GM19239 (cell line): ENCODE measurements at regions not wholly inside any gene's neighbourhood (a gene's known extent, or its start where the extent isn't known, plus 50 kb on each side); places are given as distances from the start of the nearest gene placed in this dataset.

ENCODE experiments used
- DNase-seq: peaks from one replicate; pipeline ENCODE4 v3.0.0; 2011; ENCODE audit warnings: low spot score; ENCODE audit not compliant: insufficient read length
- FAIRE-seq: peaks from 2 replicates; lab custom pipeline; 2011; peaks lifted over from hg19 to GRCh38; lab: Jason Lieb, UNC

DNA sequence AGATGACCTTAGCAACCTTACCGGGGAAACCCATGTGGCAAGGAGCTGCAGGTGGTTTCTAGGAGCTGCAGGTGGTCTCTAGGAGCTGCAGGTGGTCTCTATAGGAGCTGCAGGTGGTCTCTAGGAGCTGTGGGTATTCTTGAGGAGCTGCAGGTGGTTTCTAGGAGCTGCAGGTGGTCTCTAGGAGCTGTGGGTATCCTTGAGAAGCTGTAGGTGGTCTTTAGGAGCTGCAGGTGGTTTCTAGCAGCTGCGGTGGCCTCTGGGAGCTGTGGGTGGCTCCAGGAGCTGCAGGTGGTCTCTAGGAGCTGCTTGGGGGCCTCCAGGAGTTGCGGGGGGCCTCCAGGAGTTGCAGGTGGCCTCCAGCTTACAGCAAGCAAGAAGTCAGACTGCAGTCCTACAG is 997.5 kb downstream of the TBC1D22A start:
- DNase-seq (no peak), FAIRE-seq (no peak)

DNA sequence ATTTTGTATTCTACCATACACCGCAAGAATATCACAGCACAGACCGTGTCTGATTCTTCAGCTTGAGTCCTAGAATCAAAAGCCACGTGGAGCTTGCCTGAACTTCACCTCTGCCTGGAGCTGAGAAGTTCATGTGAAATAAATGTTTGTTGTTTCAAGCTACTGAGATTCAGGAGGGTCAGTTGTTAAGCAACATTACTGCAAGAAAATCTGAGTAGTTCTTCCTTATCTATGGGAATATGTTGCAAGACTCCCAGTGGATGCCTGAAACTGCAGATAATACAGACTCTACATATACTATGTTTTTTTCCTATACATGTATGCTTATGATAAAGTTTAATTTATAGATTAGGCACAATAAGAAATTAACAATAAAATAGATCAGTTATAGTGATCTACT is 995.3 kb downstream of the TBC1D22A start:
- FAIRE-seq (no peak), DNase-seq (no peak)

DNA sequence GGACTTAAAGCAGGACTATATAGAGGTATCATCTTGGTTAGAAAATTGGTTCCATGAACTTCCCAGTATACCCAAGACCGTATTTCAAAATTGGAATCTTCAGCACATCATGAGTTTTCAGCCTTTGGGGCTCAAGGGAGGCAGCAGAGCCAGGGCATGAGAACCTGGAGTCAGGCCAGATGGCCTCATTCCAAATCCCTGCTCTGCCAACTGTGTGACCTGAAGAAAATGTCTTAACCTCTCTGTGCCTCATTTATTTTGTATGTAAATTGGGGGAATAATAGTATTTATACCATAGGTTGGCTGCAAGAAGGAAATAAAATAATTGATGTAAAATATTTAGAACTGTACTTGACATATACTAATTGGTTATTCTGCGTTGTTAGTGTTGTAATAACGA is 987.6 kb downstream of the TBC1D22A start:
- DNase-seq (no peak), FAIRE-seq (no peak)

DNA sequence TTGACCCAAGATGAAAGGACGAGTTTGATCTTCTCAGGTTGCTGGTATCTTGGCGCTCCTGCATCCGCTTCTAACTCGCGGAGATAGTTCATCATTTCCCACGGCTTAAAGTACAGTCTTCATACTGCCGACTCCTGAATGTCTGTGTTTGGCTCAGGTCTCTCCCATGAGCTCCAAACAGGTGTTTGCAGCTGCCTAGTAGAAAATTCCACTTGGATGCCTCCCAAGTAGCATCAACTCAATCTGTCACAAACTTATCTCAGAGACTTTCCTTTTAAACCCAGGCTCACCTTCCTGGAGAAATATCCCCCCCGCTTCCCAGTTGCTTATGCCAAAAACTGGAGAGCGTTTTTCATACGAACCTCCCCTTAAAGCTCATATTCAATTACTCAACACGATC is 986.5 kb downstream of the TBC1D22A start:
- DNase-seq (no peak), FAIRE-seq (no peak)

DNA sequence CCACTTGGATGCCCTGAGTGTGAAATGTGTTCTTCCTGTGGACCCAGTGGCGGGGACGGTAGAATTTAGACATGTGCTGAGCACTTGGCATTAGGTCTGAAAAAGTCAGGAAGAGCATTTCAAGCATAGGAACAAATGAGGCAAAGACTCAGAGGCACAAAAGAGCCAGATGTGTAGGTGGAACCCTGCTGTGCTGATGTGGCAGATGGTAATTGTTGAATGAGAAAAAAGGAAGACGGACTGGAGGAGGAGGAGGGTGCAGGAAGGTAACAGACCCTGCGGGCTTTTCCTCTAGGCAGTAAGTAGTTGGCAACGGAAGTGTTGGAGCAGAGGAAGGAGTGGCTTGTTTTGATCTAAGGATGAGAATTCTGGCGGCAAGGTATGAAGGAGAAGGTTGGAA is 985.8 kb downstream of the TBC1D22A start:
- DNase-seq (no peak), FAIRE-seq (no peak)

DNA sequence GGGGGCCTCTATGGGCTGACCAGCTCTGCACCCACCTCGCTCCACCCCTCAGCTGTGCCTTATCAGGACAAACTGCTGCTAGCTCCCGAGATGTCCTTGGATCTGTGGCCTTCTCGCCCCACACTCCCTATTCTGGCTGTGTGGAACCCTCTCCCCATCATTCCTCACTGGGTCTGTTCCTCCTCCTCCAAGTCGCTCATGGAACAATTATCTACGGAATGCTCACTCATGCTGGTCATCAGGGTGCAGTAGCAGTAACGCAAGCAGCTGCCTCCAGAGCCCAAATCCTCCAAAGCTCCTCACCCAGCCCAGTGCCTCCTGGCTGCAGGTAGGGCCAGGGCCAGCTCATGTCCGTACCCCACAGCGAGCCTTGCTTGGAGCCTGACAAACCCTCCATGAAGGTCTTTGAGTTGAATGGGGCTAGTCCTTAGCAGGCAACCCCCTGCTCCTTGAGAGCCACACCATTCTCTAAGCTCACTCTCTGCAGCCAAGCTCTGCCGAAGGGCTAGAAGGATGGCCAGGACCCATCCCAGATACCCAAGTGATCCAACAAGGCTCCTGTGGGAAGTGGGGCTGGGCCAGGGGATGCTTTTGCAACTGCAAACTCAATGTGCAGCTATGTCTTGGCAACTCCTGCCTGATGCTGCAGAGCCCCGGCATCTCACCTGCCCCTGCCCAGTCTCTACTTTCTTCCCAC is 977.8 kb downstream of the TBC1D22A start:
- FAIRE-seq (no peak), DNase-seq (no peak)

DNA sequence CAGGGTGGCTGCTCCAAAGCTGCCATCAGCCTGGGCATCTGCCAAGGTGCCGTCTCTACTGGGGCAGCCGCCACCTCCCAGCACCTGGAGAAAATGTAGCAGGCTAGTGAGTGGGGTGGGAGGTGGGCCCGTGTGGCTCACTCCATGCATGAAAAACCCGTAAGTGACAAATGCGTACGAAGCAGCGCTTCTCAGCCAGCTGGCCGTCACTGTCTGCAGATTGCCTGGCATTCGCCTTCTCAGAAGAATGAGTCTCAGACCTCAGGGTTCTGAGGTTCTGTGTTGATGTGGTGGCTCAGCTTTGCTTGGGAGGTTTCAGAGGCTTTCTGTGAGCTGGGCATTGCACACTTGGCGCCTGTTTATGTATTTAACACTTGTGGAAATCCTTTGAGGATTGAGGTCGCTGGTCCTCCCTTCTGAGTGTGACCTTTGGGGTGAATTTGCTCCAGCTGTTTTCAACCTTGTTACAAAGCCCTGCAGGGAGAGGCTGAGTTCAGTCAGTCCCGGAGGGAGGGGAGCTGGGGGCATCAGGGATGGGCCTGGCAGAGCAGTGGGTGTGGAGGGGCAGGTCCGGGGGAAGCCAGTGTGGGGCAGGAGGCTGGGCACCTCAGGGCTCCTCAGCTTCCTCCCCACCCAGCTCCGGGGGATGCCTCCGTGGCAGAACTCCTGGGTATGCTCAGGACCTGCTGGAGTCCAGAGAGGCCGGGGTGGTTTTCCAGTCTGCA is 977.0 kb downstream of the TBC1D22A start:
- FAIRE-seq (no peak), DNase-seq (no peak)

DNA sequence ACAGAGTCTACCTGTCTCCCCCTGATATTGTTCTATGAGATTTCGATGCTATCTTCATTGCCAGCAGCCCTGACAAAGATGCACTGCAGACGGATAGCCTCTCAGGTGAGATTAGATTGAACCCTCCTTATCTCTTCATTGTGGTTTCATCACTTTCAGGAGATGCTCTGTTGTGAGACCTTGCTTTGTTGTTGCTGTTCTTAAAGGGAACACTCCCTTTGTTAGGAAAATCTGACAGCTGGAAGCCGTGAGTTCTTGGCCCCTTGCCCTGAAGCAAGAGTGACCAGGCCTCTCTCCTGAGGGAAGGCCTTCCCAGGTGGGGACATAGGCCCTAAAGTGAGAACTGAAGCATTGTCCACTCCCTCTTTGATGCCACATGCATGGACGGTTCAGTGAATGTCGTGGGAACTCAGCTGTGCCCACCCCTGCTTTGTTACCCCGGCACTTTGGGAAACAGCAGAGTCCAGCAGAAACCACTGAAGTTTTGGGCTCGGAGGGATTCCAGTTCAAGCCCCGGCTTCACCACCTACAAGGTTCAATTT is 976.1 kb downstream of the TBC1D22A start:
- no peak for DNase-seq
- no peak for FAIRE-seq

DNA sequence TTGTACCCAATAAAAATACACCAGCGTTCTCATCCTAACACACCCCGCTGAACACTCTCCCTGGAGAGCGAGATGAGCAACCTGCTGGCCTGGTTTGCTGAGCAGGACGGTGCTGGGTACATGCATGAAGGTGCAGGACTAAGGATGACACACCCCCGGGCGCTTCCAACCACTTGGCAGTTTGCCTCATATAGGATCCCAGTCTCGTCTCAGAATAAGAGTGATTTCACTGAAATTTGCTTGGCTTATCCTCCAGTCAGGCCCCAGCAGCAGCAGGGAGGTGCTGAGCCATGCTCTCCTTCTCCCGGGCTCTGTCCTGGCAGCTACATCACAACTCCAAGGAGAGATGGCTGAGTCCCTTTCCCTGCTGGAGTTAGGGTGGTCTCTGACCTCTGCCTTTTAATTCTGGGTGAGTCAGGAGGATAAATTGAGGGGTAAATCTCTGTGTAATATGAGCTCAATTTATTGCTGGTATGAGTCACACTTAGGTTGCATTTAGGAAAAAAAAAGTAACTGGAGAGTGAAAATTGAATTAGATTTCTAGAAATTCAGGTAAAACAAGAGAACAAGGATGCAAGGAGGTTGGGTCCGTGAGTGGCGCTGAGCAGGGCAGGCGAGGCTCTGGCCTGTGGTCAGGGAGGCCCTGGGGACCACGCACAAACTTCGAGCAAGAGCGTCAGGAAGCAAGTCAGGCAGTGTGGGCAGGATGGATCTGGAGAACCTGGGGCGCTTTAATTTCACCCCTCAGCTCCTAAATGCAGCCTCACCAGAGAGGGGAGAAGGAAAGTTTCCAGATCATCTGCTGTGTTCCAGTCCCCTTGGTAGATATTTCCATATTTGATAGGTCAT is 974.0 kb downstream of the TBC1D22A start:
- FAIRE-seq (no peak), DNase-seq (no peak)

DNA sequence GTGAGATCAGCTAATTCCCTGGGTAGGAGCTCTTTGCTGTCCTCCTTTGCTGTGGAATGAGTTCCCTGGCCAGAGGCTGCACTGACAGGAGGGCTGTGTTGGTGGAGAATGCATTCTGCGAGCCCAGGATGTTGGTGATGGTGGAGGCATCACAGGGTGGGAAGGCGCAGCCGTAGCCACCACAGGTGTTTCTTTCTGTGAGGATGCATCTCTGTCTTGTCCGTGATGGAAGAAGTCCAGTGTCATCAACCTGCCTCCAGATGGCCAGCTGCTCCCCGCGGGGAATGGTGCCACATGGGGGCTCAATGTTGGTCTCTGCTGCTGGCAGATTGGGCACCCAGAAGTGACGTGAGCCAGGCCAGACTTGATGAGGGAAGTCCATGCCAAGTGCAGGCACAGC is 972.1 kb downstream of the TBC1D22A start:
- no peak for FAIRE-seq
- DNase-seq, result no peak

DNA sequence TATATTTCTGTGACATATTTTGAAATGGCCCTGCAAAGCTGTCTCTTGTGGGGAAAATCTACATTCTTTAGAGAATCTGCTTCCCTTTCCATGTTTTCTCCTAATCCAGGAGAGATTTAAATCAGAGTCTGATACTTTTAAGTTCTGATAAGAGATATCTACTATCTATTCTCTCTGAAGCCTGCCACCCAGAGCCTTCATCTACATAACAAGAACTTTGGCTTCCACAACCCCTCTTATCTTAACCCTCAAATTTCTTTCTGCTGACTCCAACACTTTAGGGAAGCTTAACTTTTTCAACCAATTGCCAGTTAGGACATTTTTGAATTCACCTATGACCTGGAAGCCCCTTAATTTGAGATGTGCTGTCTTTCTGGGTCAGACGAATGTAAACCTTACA is 965.2 kb downstream of the TBC1D22A start:
- DNase-seq (no peak), FAIRE-seq (no peak)

DNA sequence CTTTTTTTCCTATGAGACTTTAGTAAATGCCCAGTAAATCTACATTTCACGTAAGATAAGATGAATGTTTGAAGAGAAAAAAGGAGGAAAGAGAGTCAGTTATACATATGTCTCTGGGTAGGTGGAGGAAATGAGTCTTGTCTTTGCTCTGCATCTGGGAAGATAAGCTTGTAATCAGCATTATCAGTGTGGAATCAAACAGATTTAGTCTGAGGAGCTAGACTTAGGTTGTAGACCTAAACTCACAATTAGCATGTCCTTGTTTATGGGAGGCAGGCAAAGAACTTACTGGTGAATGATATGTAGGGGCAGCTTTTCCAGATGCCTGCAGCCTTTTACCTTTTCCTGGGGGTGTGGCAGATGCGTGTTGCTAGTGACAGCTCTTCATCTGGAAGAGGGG is 962.3 kb downstream of the TBC1D22A start:
- DNase-seq (no peak), FAIRE-seq (no peak)

DNA sequence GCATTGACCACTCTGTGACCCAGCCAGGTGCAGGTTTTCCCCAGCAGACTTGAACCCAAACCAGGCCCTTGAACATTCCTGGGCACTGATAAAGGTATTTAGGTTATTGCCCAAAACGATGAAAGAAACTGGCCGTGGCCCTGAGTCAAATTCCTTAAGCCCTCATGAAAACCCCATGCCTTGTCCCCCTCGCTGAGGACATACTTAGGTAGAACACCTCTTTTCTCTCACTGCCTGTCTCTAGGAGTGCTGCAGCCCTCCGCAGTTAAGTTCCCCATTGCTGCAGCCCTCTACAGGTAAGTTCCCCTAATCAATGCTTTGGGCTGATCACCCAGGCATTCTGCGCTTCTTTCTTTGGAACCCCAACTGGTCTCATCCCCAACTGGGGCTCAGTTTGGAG is 961.6 kb downstream of the TBC1D22A start:
- FAIRE-seq (no peak), DNase-seq (no peak)

DNA sequence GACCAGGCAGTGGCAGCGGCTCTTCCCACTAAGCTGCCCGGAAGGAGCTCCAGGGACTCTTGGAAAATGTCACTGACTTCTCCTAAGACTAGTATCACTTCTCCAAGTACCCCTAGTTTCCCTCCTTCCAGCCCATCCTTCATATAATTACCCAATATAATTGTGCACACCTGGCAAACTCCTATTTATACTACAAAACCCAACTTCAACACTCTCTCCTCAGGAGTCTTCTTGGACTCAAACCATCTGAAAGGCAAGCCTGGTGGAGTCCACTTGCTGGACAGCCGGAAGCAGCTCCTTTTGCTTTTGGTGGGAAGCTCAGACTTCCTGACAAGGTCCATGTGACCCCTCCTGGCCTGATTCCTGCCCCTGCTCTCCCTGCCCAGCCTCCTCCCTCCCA is 955.9 kb downstream of the TBC1D22A start:
- DNase-seq (no peak), FAIRE-seq (no peak)

DNA sequence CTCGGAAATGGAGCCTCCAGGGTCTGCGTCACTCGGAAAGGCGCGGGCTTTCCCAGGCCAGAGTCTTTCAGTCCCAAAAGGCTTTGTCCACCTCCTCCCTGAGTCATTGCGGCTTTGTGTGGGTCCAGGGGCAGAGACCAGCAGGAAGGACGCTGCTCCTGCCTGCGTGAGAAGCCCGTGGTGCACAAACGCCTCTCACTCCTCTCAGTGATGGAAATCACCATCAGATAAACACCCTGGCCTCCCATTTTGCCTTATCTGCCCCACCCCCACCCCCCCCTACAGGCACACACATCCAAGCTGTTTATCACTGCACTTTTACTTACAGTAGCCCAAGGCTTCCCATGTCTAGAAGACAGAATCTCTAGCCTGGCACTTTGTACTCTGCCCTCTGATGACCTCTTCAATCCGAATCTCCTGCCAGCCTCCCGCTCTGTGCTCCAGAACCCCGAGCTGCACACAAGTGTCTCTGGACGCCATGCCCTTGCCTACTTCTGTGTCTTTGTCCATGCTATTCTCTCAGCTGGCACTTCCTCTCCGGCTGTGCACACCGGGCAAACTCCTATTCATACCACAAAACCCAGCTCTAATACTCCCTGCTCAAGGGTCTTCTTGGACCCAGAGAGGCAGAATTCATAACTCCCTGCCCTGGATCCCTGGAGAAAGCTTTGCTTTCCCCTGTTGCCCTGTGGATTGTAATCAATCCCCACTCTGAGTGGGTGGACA is 954.6 kb downstream of the TBC1D22A start:
- FAIRE-seq, result no peak
- no peak for DNase-seq

DNA sequence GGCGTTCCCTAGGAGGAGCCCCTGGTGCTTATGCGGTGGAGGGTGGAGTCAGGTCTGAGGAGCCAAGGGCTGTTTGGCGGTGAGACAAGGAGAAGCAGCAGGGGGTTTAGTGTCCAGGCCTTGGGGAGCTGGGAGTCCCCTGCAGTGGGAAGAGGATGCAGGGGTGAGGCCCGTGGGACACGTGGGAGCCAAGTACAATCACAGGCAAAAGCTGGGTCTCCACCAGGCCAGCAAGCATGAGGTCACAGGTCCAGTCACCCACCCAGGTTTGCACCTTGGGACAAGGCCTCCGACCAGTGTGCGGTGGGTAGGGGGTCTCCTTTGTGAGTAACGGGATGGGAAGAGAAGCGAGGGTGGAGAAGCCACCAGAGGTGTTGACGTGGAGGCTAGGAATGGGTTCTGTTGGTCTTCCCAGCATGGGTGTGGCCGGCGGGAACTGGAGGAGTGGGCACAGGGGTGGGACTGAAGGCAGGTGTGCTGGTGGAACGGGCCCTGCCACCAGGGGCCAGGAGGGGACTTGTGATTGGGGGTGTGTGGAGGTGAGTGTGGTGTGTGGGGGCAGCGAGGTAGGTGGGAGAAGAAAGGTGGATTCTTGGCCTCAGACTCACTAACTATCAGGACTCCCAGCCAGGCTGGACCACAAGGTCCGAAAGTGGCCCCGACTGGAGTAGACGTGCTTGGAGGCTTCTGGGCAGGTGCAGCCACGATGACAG is 953.6 kb downstream of the TBC1D22A start:
- FAIRE-seq, result no peak
- DNase-seq, result no peak

DNA sequence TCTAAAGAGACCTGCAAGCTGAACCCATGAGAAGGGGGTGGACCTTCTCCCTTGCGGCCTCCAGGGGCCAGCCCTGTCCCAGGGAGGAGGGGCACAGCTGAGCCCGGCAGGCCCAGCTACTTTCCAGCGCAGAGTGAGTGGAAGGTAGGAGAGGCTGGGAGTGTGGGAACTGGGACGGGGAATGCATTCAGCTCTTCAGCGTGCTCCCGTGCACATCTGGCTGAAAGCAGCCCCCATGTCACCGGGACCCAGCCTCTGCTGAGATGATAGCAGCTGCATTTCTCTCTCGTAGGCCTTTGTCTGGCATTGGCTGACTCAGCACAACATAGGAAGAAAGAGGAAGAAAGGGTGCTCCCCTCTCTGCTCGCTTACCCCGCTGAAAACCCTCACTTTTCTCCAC is 951.5 kb downstream of the TBC1D22A start:
- FAIRE-seq (no peak), DNase-seq (no peak)

DNA sequence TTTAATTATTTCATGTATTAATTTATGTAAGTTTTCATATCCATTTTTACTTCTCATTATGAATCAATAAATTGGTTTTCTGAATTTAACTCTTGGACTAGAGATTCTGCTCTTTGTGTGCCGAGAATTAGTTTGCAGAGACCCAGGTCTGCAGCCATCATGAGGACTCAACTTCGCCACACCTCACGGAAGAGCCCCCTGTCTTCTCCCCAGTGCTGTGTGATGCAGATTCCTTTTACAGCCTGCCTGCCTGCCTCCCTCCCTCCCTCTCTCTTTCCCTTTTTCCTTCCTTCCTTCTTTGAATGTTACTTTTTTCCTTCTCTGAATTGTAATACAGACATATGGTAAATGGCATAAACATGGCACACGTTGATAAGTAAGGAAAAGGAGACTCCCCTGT is 947.7 kb downstream of the TBC1D22A start:
- DNase-seq (no peak), FAIRE-seq (no peak)

DNA sequence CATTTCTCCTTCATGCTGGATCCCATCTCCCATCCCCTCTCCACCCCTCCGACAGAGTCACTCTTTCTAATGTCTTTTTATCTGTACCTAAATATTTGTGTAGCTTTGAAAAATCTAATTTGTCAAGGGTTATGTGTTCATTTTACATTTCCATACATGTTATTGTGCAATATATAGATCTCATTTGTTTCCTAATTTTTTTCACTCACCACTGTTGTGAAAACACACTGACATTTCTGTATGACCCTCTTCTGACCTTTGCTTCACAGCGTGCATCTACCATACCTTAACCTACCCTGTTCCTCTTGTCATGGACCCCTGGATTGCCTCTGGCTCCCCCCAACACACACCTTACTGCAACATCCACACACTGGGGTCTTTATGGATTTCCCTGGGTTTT is 942.9 kb downstream of the TBC1D22A start:
- FAIRE-seq (no peak), DNase-seq (no peak)

DNA sequence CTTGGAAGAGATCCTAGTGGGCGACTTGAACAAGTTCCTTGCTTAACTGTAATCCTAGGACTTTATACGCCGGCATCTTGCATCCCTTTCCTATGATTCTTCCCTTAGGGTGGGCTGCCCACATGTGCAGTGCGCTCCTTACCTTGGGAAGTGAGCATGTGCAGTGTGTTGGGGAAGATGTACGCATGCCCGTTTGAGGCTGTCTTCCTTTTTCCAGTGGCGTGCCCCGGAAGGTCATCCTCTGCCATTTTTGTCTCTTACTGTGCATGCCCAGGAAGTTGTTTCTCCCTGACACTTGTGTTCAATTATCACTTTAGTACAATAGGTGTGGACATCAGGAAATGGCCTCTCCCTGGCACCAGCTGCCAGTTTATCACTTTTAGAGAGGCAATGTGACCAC is 936.5 kb downstream of the TBC1D22A start:
- no peak for FAIRE-seq
- DNase-seq, result no peak
